GM21367 (cell line): ENCODE measurements at regions not wholly inside any gene's neighbourhood (a gene's known extent, or its start where the extent isn't known, plus 50 kb on each side); places are given as distances from the start of the nearest gene placed in this dataset.

Experiments used
- ATAC-seq: cut with Tn5 transposase; IDR thresholded peaks from one replicate; pipeline ENCODE4 v1.9.1; 2021; ENCODE audit not compliant: unreplicated experiment

GRCh38 chr10:90975096-90975495, 54.2 kb upstream of the ANKRD1 start:
- ATAC-seq, result no peak

DNA sequence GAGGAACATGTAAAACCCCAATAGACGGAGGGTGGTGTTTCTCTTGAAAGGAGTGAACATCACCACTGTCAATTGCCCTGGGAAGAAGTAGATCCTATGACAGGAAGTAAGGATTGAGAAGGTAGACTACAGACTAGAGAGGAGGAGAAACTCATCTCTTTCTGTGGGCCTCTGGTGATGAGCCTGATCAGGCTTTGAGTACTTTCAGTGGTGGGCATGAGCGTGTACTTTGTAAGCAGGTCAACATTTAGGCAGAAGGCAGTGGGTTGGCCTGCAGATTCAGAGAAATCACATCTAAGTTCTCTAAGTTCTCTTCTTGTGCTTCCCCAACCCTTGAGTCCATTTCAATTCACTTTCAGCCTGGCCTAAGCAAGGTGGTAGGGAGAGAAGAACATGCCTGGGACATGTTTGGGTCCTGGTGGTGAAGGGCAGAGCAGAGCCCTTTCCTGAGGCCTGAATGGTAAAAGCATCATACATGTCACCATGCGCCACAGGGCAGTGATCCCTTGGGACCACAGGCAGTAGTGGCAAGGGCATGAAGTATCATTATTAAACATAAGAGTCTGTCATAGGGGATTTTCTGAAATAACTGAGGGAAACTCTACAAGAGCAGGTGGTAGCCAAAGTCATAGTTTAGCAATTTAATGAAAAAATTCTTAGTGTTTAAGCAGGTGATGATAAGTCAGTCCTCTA, 56.4 kb upstream of the ANKRD1 start:
- peak; percentile 67 for ATAC-seq

GRCh38 chr10:90977855-90978486, 57.1 kb upstream of the ANKRD1 start:
- ATAC-seq, result peak; percentile 23

GRCh38 chr10:90982406-90983008, 61.6 kb upstream of the ANKRD1 start:
- no peak for ATAC-seq

DNA sequence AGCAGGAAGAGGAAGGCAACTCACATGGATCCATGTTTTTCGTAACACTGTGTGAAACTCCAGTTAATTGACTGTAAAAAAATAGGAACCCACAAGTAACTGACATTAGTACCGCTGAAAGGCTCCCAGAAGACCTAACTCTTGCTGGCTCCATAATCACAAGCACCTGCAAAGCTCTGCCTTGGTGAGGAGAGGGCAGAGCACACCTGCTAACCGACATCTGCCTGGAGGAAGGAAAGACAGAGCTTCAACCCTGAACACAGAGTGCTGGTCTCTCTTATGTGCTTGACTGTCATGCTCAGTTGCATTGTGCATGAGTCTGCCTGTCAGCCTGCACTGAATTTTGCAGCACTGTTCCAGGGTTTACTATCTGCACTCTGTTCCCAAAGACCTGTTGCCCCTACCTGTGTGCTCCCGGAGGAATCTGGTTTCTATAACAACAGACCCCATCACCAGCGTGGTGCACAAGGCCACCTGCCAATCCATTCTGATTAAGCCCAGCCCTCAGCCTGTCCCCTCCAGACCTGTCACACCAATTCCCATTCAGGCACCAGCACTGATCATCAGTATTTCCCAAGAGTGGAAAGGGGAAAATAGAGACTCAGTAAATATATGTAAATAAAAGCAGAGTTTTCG, 63.1 kb upstream of the ANKRD1 start:
- ATAC-seq, result no peak

GRCh38 chr10:90984898-90985297, 64.0 kb upstream of the ANKRD1 start:
- no peak for ATAC-seq

GRCh38 chr10:90985321-90985933, 64.5 kb upstream of the ANKRD1 start:
- ATAC-seq, result no peak

- no peak for ATAC-seq
Observed at GRCh38 chr10:90986136-90986760, 65.4 kb upstream of the ANKRD1 start.

GRCh38 chr10:90986870-90987269, 66.0 kb upstream of the ANKRD1 start:
- ATAC-seq, result no peak

GRCh38 chr10:90987383-90987782, 66.5 kb upstream of the ANKRD1 start:
- ATAC-seq, result no peak

DNA sequence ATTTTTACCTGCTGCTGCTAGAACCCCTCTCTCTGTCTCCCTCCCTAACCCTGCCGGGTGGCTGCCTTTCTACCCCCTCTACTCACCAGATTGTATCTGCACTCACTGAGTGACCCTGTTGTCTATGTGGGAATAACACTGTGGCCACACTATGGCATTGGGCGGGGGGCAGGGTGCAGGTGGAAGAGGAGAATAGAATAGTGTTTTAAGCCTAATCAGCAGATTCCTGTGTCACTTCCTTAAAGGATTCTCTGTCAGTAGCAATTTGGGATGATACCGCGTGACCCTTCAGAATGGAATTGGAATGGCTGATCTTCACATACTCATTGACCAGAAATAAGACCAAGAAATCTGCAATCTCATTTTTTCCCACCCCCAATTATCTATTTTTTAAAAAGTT, 67.1 kb upstream of the ANKRD1 start:
- ATAC-seq, result no peak

DNA sequence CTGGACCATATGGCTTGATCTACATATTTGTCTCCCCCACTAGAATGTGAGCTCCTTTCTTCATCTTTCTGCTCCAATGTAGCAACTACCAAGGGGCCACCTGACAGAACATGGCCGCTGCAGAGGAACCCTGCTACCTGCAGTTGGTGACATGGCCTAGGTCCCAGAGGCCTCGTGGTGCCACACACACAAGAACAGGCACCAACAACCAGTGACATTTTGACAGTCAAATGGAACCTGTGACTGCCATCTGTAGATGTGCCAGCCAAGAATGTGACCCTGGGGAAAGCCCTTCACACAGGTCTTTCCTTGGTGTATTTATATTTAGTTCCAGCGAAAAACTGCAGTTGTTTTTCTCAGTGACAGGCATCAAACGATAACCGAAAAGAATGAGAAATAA, 67.9 kb upstream of the ANKRD1 start:
- no peak for ATAC-seq

GRCh38 chr10:90989378-90989777, 68.5 kb upstream of the ANKRD1 start:
- no peak for ATAC-seq

GRCh38 chr10:90992462-90992861, 71.6 kb upstream of the ANKRD1 start:
- no peak for ATAC-seq

GRCh38 chr10:90993340-90993739, 72.5 kb upstream of the ANKRD1 start:
- peak; percentile 43 for ATAC-seq

DNA sequence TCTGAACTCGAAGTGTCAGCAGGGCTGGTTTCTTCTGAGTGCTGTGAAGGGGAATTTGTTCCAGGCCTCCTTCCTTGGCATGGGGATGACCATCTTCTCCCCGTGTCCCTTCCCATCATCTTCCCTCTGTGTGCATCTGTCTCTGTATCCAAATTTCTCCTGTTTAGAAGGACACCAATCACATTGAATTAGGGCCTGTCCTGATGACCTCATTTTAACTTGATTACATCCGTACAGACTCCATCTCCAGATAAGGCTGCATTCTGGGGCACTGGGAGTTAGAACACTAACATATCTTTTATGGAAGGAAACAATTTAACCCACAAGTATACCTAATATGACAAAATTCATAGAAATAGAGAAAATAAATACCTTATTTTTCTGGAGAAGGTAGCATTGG, 76.8 kb upstream of the ANKRD1 start:
- no peak for ATAC-seq

- no peak for ATAC-seq
Observed at GRCh38 chr10:90998733-90999511, 78.0 kb upstream of the ANKRD1 start.

- ATAC-seq, result peak; percentile 44
Observed at GRCh38 chr10:90999512-91000172, 78.8 kb upstream of the ANKRD1 start.

DNA sequence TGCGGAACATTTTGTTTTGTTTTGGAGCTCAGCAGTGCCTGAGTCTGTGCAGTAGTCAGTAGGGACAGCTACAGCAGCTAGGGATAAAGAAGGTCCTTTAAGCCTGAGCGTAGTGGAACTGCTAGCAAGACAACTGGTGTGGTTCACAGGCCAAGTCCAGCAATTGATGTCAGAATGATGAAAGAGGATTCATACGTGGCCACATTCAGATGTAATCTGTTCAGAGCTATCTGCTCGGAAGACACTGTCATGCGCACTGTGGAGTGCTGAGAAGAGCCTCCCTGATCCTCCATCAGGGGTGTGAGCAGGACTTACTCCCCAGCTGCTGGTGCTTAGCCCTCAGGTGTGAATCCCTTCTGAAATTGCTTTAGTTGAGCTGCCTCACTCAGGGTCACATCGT, 79.6 kb upstream of the ANKRD1 start:
- no peak for ATAC-seq

DNA sequence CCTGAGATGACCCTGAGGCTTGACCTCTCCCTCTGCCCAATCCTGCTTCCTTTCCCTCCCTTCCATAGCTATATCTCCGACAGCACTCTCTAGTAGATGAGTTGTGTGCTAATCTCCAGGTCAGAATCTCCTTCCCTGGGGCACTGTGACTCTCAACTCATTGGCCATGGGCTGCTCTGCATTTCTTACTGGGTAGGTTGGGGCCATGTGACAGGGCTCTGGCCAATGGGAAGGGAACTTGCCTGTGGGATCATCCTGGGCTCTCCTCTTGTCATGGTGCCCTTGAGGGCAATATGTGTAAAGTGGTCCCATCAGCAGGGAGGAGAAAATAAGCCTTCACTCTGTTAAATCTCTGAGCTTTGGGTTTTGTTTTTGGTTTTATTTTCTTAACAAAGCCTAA, 80.1 kb upstream of the ANKRD1 start:
- ATAC-seq, result no peak
